Panc1 (cell line): ENCODE measurements at regions not wholly inside any gene's neighbourhood (a gene's known extent, or its start where the extent isn't known, plus 50 kb on each side); places are given as distances from the start of the nearest gene placed in this dataset.

Source experiments
- ATAC-seq: fragments of 200-7000 bp; cut with Tn5 transposase; 2 replicates; pipeline ENCODE4 v1.9.1; 2020; ENCODE audit warnings: mild to moderate bottlenecking, moderate library complexity
- BruUV-seq: library from RNA; stranded (reverse); fragments of 400-500 nt; replicated peaks from 2 replicates; lab custom pipeline; 2021; lab: Mats Ljungman, UMichigan
- CTCF ChIA-PET: fragments of 300-600 bp; sonication (Branson Sonifier 250); formaldehyde crosslinking; loops from one replicate; lab custom pipeline; 2022; ENCODE audit warnings: antibody characterized with exemption; lab: Charles Lee
- POLR2A ChIA-PET: fragments of 300-600 bp; sonication (Branson Sonifier 250); formaldehyde crosslinking; loops from one replicate; lab custom pipeline; 2022; ENCODE audit warnings: antibody characterized with exemption; lab: Charles Lee
- DNase-seq: peaks from one replicate; pipeline ENCODE4 v3.0.0-alpha.2; 2010; ENCODE audit warnings: low read depth, low spot score
- H3K27ac ChIP-seq: 2 replicates; pipeline ENCODE4 v1.5.1; 2011; ENCODE audit warnings: mild to moderate bottlenecking, low read length, inconsistent platforms
- H3K27me3 ChIP-seq: fragments of 200-500 bp; sonication (Bioruptor generic); 2 replicates; pipeline ENCODE4 v1.6.0; 2014; ENCODE audit warnings: low read length, inconsistent platforms; ENCODE audit not compliant: control insufficient read depth, insufficient read depth
- H3K36me3 ChIP-seq: fragments of 200-500 bp; sonication (Bioruptor generic); 2 replicates; pipeline ENCODE4 v1.5.1; 2014; ENCODE audit warnings: inconsistent platforms, mild to moderate bottlenecking, low read length, moderate library complexity; ENCODE audit not compliant: control insufficient read depth, insufficient read depth
- H3K4me1 ChIP-seq: 2 replicates; pipeline ENCODE4 v1.5.1; 2011; ENCODE audit warnings: inconsistent platforms, mild to moderate bottlenecking, low read length, moderate library complexity; ENCODE audit not compliant: control insufficient read depth, insufficient read depth
- H3K4me3 ChIP-seq, 2 experiments: 2 replicates each; pipeline ENCODE4 v1.5.1; 2011 to 2012; ENCODE audit warnings: low read depth in 2 of 2, low read length in 2 of 2, mild to moderate bottlenecking in 2 of 2, inconsistent platforms in 1 of 2, moderate library complexity in 1 of 2
- H3K9me3 ChIP-seq: fragments of 200-500 bp; sonication (Bioruptor generic); 2 replicates; pipeline ENCODE4 v1.5.1; 2014; ENCODE audit warnings: low read depth, mild to moderate bottlenecking, inconsistent platforms, low read length, moderate library complexity; ENCODE audit not compliant: control insufficient read depth, insufficient read depth
- POLR2AphosphoS5 ChIP-seq: IDR thresholded peaks from 2 replicates; pipeline ENCODE4 v1.6.1; 2012; ENCODE audit warnings: mild to moderate bottlenecking, low read depth, low read length, moderate library complexity
- SIN3A ChIP-seq: IDR thresholded peaks from 2 replicates; pipeline ENCODE4 v1.6.1; 2012; ENCODE audit warnings: low read depth, mild to moderate bottlenecking, low read length, moderate library complexity, borderline replicate concordance; ENCODE audit not compliant: insufficient read depth
- TCF7L2 ChIP-seq: IDR thresholded peaks from 2 replicates; pipeline ENCODE4 v1.6.1; 2011; ENCODE audit warnings: mild to moderate bottlenecking, low read depth, low read length, inconsistent platforms
- in situ Hi-C: cut with HindIII; loops from 2 replicates; pipeline ENCODE4 v1.10.0; 2016; ENCODE audit warnings: low sequenced_read_pairs, low pct_unique_long_range_greater_than_20kb
- intact Hi-C: fragments of 100-400 bp; cut with micrococcal nuclease; formaldehyde crosslinking; loops from one replicate; pipeline ENCODE4 v1.10.0; 2022; ENCODE audit not compliant: unreplicated experiment
- TF ChIP-seq, protein P1 (sequence below): fragments of 450-650 bp; IDR thresholded peaks from 2 replicates; pipeline ENCODE4 v1.5.1; 2017; ENCODE audit warnings: mild to moderate bottlenecking
- TF ChIP-seq, protein P2 (sequence below), 2 experiments: IDR thresholded peaks; 2 replicates each; pipeline ENCODE4 v1.6.1; 2011 to 2012; ENCODE audit warnings: low read depth in 2 of 2, control low read depth in 1 of 2, low read length in 1 of 2, mild to moderate bottlenecking in 1 of 2, moderate library complexity in 1 of 2; ENCODE audit not compliant: insufficient read depth in 1 of 2

DNA sequence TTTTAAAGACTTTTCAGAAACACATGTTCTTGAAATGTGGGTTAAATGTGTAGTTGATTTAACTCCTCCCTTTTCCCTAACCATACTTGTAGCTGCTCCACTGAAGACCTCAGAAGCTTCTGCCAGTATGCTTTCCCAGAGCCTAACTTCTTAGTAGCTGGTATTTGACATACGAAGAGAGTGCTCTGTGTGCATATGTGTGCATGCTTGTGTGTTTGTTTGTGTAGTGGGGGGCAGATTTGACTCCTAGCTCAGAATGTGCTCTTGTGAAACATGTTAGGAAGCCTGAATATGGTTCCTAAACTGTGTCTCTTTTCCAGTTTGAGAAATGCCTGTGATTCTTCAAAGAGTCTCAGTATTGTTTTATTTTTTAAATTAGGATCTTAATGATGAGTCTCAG, 420.4 kb downstream of the PCNX1 start:
- CTCF ChIA-PET: no interaction called here

DNA sequence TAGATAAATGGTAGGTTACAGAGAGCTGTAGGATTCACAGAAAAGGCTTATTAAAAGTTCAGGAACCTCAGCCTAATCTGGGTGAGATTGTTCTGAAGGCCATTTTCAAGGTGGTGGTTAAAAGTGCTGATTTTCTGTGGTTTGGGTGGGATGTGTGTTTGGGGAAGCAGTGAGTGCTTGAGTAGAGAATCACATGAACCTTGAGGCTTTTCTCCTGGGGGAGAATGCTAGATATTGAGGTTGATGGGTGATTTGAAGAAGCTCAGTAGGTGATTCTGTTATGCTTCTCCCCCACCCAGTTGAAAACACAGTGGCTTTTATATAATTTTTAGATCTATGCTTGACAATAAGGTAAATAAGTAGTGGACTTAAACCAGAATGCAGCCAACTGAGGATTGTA, 420.9 kb downstream of the PCNX1 start:
- Histone ChIP-seq H3K4me3 (no peak overlapping the region), H3K27me3 (no peaks in the 10 kb centered on the region), H3K36me3 (no peaks in the 10 kb centered on the region), H3K9me3 (no peaks in the 10 kb centered on the region), H3K27ac (no peak overlapping the region), H3K4me1 (peaks cover 15% of the 10 kb centered on the region)
- intact Hi-C loops (loop anchor here (10.0 kb wide), 2 partner anchors 77 to 427 kb away; no protein-coding TSS in a partner anchor), in situ Hi-C loops (no loop called here)
- ChIA-PET POLR2A (no interaction called here), CTCF (no interaction called here)
- no peak for DNase-seq
- no TSS peak for BruUV-seq
- ATAC-seq: no peak
- TF ChIP-seq, protein P1, sequence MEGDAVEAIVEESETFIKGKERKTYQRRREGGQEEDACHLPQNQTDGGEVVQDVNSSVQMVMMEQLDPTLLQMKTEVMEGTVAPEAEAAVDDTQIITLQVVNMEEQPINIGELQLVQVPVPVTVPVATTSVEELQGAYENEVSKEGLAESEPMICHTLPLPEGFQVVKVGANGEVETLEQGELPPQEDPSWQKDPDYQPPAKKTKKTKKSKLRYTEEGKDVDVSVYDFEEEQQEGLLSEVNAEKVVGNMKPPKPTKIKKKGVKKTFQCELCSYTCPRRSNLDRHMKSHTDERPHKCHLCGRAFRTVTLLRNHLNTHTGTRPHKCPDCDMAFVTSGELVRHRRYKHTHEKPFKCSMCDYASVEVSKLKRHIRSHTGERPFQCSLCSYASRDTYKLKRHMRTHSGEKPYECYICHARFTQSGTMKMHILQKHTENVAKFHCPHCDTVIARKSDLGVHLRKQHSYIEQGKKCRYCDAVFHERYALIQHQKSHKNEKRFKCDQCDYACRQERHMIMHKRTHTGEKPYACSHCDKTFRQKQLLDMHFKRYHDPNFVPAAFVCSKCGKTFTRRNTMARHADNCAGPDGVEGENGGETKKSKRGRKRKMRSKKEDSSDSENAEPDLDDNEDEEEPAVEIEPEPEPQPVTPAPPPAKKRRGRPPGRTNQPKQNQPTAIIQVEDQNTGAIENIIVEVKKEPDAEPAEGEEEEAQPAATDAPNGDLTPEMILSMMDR: no peak
- TF ChIP-seq SIN3A (no peak), POLR2AphosphoS5 (no peak), TCF7L2 (no peak)
- TF ChIP-seq, protein P2, sequence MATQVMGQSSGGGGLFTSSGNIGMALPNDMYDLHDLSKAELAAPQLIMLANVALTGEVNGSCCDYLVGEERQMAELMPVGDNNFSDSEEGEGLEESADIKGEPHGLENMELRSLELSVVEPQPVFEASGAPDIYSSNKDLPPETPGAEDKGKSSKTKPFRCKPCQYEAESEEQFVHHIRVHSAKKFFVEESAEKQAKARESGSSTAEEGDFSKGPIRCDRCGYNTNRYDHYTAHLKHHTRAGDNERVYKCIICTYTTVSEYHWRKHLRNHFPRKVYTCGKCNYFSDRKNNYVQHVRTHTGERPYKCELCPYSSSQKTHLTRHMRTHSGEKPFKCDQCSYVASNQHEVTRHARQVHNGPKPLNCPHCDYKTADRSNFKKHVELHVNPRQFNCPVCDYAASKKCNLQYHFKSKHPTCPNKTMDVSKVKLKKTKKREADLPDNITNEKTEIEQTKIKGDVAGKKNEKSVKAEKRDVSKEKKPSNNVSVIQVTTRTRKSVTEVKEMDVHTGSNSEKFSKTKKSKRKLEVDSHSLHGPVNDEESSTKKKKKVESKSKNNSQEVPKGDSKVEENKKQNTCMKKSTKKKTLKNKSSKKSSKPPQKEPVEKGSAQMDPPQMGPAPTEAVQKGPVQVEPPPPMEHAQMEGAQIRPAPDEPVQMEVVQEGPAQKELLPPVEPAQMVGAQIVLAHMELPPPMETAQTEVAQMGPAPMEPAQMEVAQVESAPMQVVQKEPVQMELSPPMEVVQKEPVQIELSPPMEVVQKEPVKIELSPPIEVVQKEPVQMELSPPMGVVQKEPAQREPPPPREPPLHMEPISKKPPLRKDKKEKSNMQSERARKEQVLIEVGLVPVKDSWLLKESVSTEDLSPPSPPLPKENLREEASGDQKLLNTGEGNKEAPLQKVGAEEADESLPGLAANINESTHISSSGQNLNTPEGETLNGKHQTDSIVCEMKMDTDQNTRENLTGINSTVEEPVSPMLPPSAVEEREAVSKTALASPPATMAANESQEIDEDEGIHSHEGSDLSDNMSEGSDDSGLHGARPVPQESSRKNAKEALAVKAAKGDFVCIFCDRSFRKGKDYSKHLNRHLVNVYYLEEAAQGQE (IDR thresholded peaks at IDR 0.05; ENCODE audit: insufficient read depth in 1 of 2, low read depth in 2 of 2, low read length in 1 of 2): no peak

More for the DNA sequence above, 420.4 kb downstream of the PCNX1 start:
- Histone ChIP-seq H3K4me1 (peaks cover 20% of the 10 kb centered on the region), H3K9me3 (no peaks in the 10 kb centered on the region), H3K27me3 (no peaks in the 10 kb centered on the region), H3K27ac (no peak overlapping the region), H3K36me3 (no peaks in the 10 kb centered on the region), H3K4me3 (no peak overlapping the region)
- intact Hi-C loops: loop anchor here (10.0 kb wide), 2 partner anchors 77 to 427 kb away; no protein-coding TSS in a partner anchor
- TF ChIP-seq TCF7L2: no peak
- no peak for TF ChIP-seq POLR2AphosphoS5
- TF ChIP-seq, protein P1: no peak
- no peak for TF ChIP-seq SIN3A
- TF ChIP-seq, protein P2 (IDR thresholded peaks at IDR 0.05; ENCODE audit: insufficient read depth in 1 of 2, low read depth in 2 of 2, low read length in 1 of 2): no peak
- no peak for ATAC-seq
- in situ Hi-C loops: no loop called here
- BruUV-seq: no TSS peak
- no peak for DNase-seq
- POLR2A ChIA-PET: no interaction called here
